GM23338 (cell line): ENCODE measurements at regions not wholly inside any gene's neighbourhood (a gene's known extent, or its start where the extent isn't known, plus 50 kb on each side); places are given as distances from the start of the nearest gene placed in this dataset.
"Not testable (repeated sequence)": the region's sequence is repeated elsewhere in the genome, so short reads cannot be mapped to it uniquely, and the experiment has no call there.

ENCODE experiments used
- CREB1 ChIP-seq: fragments of 250-450 bp; sonication (Bioruptor Pico); IDR thresholded peaks from 2 replicates; pipeline ENCODE4 v1.5.0; 2020; ENCODE audit warnings: low read depth, mild to moderate bottlenecking, moderate library complexity
- CTCF ChIP-seq, 2 experiments: fragments of 200-600 bp in 1 of 2; sonication (generic) in 1 of 2; conservative IDR thresholded peaks; 2 replicates each; pipeline versions ENCODE4 v1.5.1 to v1.6.1; 2016 to 2017; ENCODE audit warnings: antibody characterized with exemption in 2 of 2, low read depth in 2 of 2, mild to moderate bottlenecking in 2 of 2, moderate library complexity in 1 of 2
- ETS1 ChIP-seq: IDR thresholded peaks from 2 replicates; pipeline ENCODE4 v1.6.1; 2016; ENCODE audit warnings: antibody characterized with exemption
- EZH2 ChIP-seq: fragments of 200-600 bp; sonication (generic); IDR thresholded peaks from one replicate; pipeline ENCODE4 v1.8.0; 2017; ENCODE audit warnings: antibody characterized with exemption, mild to moderate bottlenecking, low read depth; ENCODE audit not compliant: unreplicated experiment
- EZH2phosphoT487 ChIP-seq: fragments of 200-600 bp; sonication (generic); IDR thresholded peaks from one replicate; pipeline ENCODE4 v1.8.1; 2018; ENCODE audit warnings: antibody characterized with exemption; ENCODE audit not compliant: unreplicated experiment
- JUNB ChIP-seq: IDR thresholded peaks from one replicate; pipeline ENCODE4 v1.6.1; 2016; ENCODE audit warnings: antibody characterized with exemption; ENCODE audit not compliant: unreplicated experiment
- NANOG ChIP-seq: IDR thresholded peaks from 2 replicates; pipeline ENCODE4 v1.6.1; 2016; ENCODE audit warnings: antibody characterized with exemption, borderline replicate concordance
- POLR2AphosphoS5 ChIP-seq: IDR thresholded peaks from 2 replicates; pipeline ENCODE4 v1.6.1; 2016; ENCODE audit warnings: antibody characterized with exemption, low read depth
- REST ChIP-seq: IDR thresholded peaks from one replicate; pipeline ENCODE4 v1.6.1; 2018; ENCODE audit warnings: antibody characterized with exemption; ENCODE audit not compliant: unreplicated experiment
- STAT1 ChIP-seq: IDR thresholded peaks from one replicate; pipeline ENCODE4 v1.6.1; 2016; ENCODE audit warnings: antibody characterized with exemption; ENCODE audit not compliant: unreplicated experiment
- ZNF114 ChIP-seq: fragments of 250-450 bp; sonication (Bioruptor Pico); IDR thresholded peaks from 2 replicates; pipeline ENCODE4 v1.5.0; 2020; ENCODE audit warnings: mild to moderate bottlenecking, moderate library complexity
- ZNF331 ChIP-seq: fragments of 250-450 bp; sonication (Bioruptor Pico); IDR thresholded peaks from 2 replicates; pipeline ENCODE4 v1.5.0; 2020; ENCODE audit warnings: low read depth, mild to moderate bottlenecking, moderate library complexity
- ZNF462 ChIP-seq: fragments of 250-450 bp; sonication (Bioruptor Pico); IDR thresholded peaks from 2 replicates; pipeline ENCODE4 v1.5.0; 2020; ENCODE audit warnings: mild to moderate bottlenecking, moderate library complexity

- TF ChIP-seq POLR2AphosphoS5; EZH2phosphoT487; CTCF (conservative IDR thresholded peaks at IDR 0.05; ENCODE audit: low read depth in 2 of 2); REST; EZH2; ZNF114 (CRISPR knock-in tag); ETS1; CREB1; JUNB; STAT1; ZNF331; ZNF462 (CRISPR knock-in tag); NANOG: not testable (repeated sequence)
These were observed 181.6 kb downstream of the DLEU7 start for GRCh38 chr13:50661881-50662280.
